Astrocyte (in vitro differentiated cells and primary cell): ENCODE measurements at regions not wholly inside any gene's neighbourhood (a gene's known extent, or its start where the extent isn't known, plus 50 kb on each side); places are given as distances from the start of the nearest gene placed in this dataset.

Experiments used
- EZH2 ChIP-seq: IDR thresholded peaks from 2 replicates; pipeline ENCODE4 v1.6.1; 2012; ENCODE audit warnings: mild to moderate bottlenecking, low read length, inconsistent platforms; ENCODE audit not compliant: insufficient read depth
- TF ChIP-seq, protein P1 (sequence below): IDR thresholded peaks from 2 replicates; pipeline ENCODE4 v1.5.1; 2011; ENCODE audit warnings: low read depth, mild to moderate bottlenecking, inconsistent platforms, low read length, moderate library complexity; ENCODE audit not compliant: insufficient read depth

GRCh38 chr11:15446315-15446714 lies 331.6 kb downstream of the INSC start:
- TF ChIP-seq, protein P1, sequence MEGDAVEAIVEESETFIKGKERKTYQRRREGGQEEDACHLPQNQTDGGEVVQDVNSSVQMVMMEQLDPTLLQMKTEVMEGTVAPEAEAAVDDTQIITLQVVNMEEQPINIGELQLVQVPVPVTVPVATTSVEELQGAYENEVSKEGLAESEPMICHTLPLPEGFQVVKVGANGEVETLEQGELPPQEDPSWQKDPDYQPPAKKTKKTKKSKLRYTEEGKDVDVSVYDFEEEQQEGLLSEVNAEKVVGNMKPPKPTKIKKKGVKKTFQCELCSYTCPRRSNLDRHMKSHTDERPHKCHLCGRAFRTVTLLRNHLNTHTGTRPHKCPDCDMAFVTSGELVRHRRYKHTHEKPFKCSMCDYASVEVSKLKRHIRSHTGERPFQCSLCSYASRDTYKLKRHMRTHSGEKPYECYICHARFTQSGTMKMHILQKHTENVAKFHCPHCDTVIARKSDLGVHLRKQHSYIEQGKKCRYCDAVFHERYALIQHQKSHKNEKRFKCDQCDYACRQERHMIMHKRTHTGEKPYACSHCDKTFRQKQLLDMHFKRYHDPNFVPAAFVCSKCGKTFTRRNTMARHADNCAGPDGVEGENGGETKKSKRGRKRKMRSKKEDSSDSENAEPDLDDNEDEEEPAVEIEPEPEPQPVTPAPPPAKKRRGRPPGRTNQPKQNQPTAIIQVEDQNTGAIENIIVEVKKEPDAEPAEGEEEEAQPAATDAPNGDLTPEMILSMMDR = no peak
- no peak for TF ChIP-seq EZH2
